Suprapubic skin (tissue), 3 donors: ENCODE measurements at regions not wholly inside any gene's neighbourhood (a gene's known extent, or its start where the extent isn't known, plus 50 kb on each side); places are given as distances from the start of the nearest gene placed in this dataset.

Source experiments
- CTCF ChIP-seq, 2 donors: fragments of 200-600 bp in 1 of 2; fragments of 450-650 bp in 1 of 2; sonication (generic) in 1 of 2; IDR thresholded peaks; one replicate each; pipeline ENCODE4 v1.5.1; 2016 to 2019; ENCODE audit warnings: antibody characterized with exemption in 2 of 2, mild to moderate bottlenecking in 1 of 2, moderate library complexity in 1 of 2
- EP300 ChIP-seq: sonication (generic); formaldehyde crosslinking; IDR thresholded peaks from one replicate; pipeline ENCODE4 v1.6.1; 2017; ENCODE audit warnings: antibody characterized with exemption

DNA sequence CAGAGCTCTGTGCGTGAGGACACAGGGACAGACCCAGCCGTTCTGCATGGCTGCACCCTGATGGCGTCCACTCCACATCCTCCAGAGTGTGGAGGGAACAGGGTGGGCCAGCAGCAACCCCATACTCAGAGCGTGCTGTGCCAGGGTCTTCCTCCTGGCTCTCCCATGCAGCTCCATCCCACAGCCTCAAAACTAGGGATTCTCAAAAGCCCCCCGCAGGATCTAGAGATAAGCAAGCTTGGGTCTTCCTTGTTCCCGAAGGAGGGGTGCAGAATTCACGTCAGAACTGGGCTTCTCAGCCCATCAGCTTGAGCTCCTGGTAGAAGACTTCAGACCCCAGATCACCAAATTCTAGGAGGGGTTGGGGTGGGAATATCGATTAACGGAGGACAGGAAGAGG is 858.8 kb downstream of the TBC1D22A start:
- TF ChIP-seq CTCF (IDR thresholded peaks at IDR 0.05) (no peak), EP300 (no peak)
